ENCODE measurements at regions not wholly inside any gene's neighbourhood (a gene's known extent, or its start where the extent isn't known, plus 50 kb on each side); places are given as distances from the start of the nearest gene placed in this dataset.

DNA sequence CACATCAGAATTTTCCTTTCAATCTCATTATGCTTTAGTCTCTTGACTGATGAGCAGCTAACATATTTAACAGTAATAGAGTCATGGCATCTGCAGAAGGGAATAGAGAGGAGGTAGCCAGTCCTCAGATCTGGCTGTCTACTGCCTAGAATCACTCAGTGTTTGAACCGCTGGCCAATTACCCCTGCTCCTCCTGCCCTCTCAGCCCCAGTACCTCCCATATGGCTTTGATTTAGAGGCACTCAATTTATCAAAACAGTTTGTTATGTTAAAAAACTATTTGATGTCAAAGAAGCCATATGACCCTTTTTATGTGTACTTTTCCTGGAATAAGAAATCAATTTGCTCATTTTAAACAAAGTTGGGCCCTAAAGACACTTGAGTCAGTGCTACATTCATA lies 355.2 kb downstream of the CMPK2 start:
- TF ChIP-seq CTCF (IDR thresholded peaks at IDR 0.05) (no peak), ZFX (IDR thresholded peaks at IDR 0.05; ENCODE audit: borderline replicate concordance) (no peak)

Data from 22Rv1 (cell line).